Femur (tissue), 1 donor: ENCODE measurements at regions not wholly inside any gene's neighbourhood (a gene's known extent, or its start where the extent isn't known, plus 50 kb on each side); places are given as distances from the start of the nearest gene placed in this dataset.

Experiments
- DNase-seq: peaks from one replicate; pipeline ENCODE4 v3.0.0-alpha.2; 2017

- no peak for DNase-seq
These were observed 199.1 kb upstream of the SLC30A5 start for GRCh38 chr5:68894673-68895072.

- no peak for DNase-seq
These were observed 194.8 kb upstream of the SLC30A5 start for GRCh38 chr5:68898951-68899471.

GRCh38 chr5:68911840-68912690 is 181.7 kb upstream of the SLC30A5 start:
- peak; percentile 32 for DNase-seq

- DNase-seq: no peak
These were observed 178.7 kb upstream of the SLC30A5 start for GRCh38 chr5:68915079-68915478.

- no peak for DNase-seq
These were observed 175.5 kb upstream of the SLC30A5 start for GRCh38 chr5:68918306-68918705.

GRCh38 chr5:68919988-68920490 is 173.8 kb upstream of the SLC30A5 start:
- DNase-seq: no peak

GRCh38 chr5:68920888-68921287 is 172.9 kb upstream of the SLC30A5 start:
- DNase-seq: no peak

- no peak for DNase-seq
These were observed 171.4 kb upstream of the SLC30A5 start for GRCh38 chr5:68922172-68922987.

GRCh38 chr5:68924481-68925145 is 169.2 kb upstream of the SLC30A5 start:
- DNase-seq: peak; percentile 45

- no peak for DNase-seq
These were observed 165.1 kb upstream of the SLC30A5 start for GRCh38 chr5:68928617-68929302.

- no peak for DNase-seq
These were observed 163.7 kb upstream of the SLC30A5 start for GRCh38 chr5:68930139-68930538.

- DNase-seq: no peak
These were observed 160.9 kb upstream of the SLC30A5 start for GRCh38 chr5:68932830-68933434.

GRCh38 chr5:68942169-68942568 is 151.6 kb upstream of the SLC30A5 start:
- no peak for DNase-seq

GRCh38 chr5:68946728-68947127 is 147.1 kb upstream of the SLC30A5 start:
- no peak for DNase-seq

- no peak for DNase-seq
These were observed 145.8 kb upstream of the SLC30A5 start for GRCh38 chr5:68947986-68948385.

- no peak for DNase-seq
These were observed 144.6 kb upstream of the SLC30A5 start for GRCh38 chr5:68949256-68949655.

- DNase-seq: no peak
These were observed 144.1 kb upstream of the SLC30A5 start for GRCh38 chr5:68949711-68950110.

- peak; percentile 20 for DNase-seq
These were observed 143.7 kb upstream of the SLC30A5 start for GRCh38 chr5:68950125-68950524.

- DNase-seq: no peak
These were observed 142.9 kb upstream of the SLC30A5 start for GRCh38 chr5:68950930-68951329.

- peak; percentile 20 for DNase-seq
These were observed 140.5 kb upstream of the SLC30A5 start for GRCh38 chr5:68953231-68953874.

- DNase-seq: peak; percentile 32
These were observed 139.8 kb upstream of the SLC30A5 start for GRCh38 chr5:68953875-68954617.
